ENCODE measurements at regions not wholly inside any gene's neighbourhood (a gene's known extent, or its start where the extent isn't known, plus 50 kb on each side); places are given as distances from the start of the nearest gene placed in this dataset.

GRCh38 chr3:177973241-177973840, 562.9 kb upstream of the KCNMB2 start:
- Mint-ChIP-seq H3K9me3 (no peaks in the 10 kb centered on the region), H3K36me3 (ENCODE audit: low read depth) (no peaks in the 10 kb centered on the region), H3K27ac (no peak overlapping the region), H3K27me3 (no peaks in the 10 kb centered on the region), H3K4me3 (no peak overlapping the region), H3K4me1 (ENCODE audit: low read depth) (no peaks in the 10 kb centered on the region)
- CTCF ChIA-PET, result interaction anchor here (0.9 kb wide), 1 partner anchor 9 kb away, joined by 3 read pairs; no protein-coding TSS in a partner anchor
- POLR2A ChIA-PET, result no interaction called here
- no peak for ATAC-seq (ENCODE audit: poor library complexity)
- no peak for TF ChIP-seq CTCF (IDR thresholded peaks at IDR 0.05)
- Histone ChIP-seq H3K27me3 (ENCODE audit: control insufficient read depth in 1 of 2, insufficient read depth in 2 of 2, low read length in 2 of 2) (no peaks in the 10 kb centered on the region), H3K27ac (ENCODE audit: low read depth in 1 of 2, low read length in 2 of 2) (no peak overlapping the region), H3K36me3 (ENCODE audit: insufficient read depth, low read length) (no peaks in the 10 kb centered on the region), H3K4me1 (ENCODE audit: insufficient read depth, low read length) (no peaks in the 10 kb centered on the region), H3K4me3 (ENCODE audit: low read length) (no peak overlapping the region), H3K9me3 (ENCODE audit: control insufficient read depth in 1 of 2, insufficient read depth in 1 of 2, low read length in 2 of 2) (no peaks in the 10 kb centered on the region)
- intact Hi-C loops (cut with DNase I, micrococcal nuclease), result no loop called here
- DNase-seq, result no peak

GRCh38 chr3:177976241-177976640, 560.0 kb upstream of the KCNMB2 start:
- Histone ChIP-seq H3K27ac (ENCODE audit: low read depth in 1 of 2, low read length in 2 of 2) (no peak overlapping the region), H3K27me3 (ENCODE audit: control insufficient read depth in 1 of 2, insufficient read depth in 2 of 2, low read length in 2 of 2) (no peaks in the 10 kb centered on the region), H3K4me1 (ENCODE audit: insufficient read depth, low read length) (no peaks in the 10 kb centered on the region), H3K4me3 (ENCODE audit: low read length) (no peak overlapping the region), H3K9me3 (ENCODE audit: control insufficient read depth in 1 of 2, insufficient read depth in 1 of 2, low read length in 2 of 2) (no peaks in the 10 kb centered on the region), H3K36me3 (ENCODE audit: insufficient read depth, low read length) (no peaks in the 10 kb centered on the region)
- POLR2A ChIA-PET, result no interaction called here
- Mint-ChIP-seq H3K4me3 (no peak overlapping the region), H3K36me3 (ENCODE audit: low read depth) (no peaks in the 10 kb centered on the region), H3K4me1 (ENCODE audit: low read depth) (no peaks in the 10 kb centered on the region), H3K27me3 (no peaks in the 10 kb centered on the region), H3K27ac (no peak overlapping the region), H3K9me3 (no peaks in the 10 kb centered on the region)
- intact Hi-C loops (cut with DNase I, micrococcal nuclease), result no loop called here
- no peak for TF ChIP-seq CTCF (IDR thresholded peaks at IDR 0.05)
- CTCF ChIA-PET, result no interaction called here
- no peak for ATAC-seq (ENCODE audit: poor library complexity)
- DNase-seq, result no peak

- no peak for ATAC-seq (ENCODE audit: poor library complexity)
- no peak overlapping the region for H3K27ac ChIP-seq (ENCODE audit: low read depth in 1 of 2, low read length in 2 of 2)
- no peaks in the 10 kb centered on the region for H3K4me1 Mint-ChIP-seq (ENCODE audit: low read depth)
- no peak for TF ChIP-seq CTCF (IDR thresholded peaks at IDR 0.05)
- ChIA-PET CTCF (no interaction called here), POLR2A (no interaction called here)
- H3K27me3 ChIP-seq (ENCODE audit: control insufficient read depth in 1 of 2, insufficient read depth in 2 of 2, low read length in 2 of 2), result no peaks in the 10 kb centered on the region
- H3K27ac Mint-ChIP-seq, result no peak overlapping the region
- H3K9me3 Mint-ChIP-seq, result no peaks in the 10 kb centered on the region
- H3K27me3 Mint-ChIP-seq, result no peaks in the 10 kb centered on the region
- intact Hi-C loops (cut with DNase I, micrococcal nuclease), result no loop called here
- no peaks in the 10 kb centered on the region for H3K36me3 Mint-ChIP-seq (ENCODE audit: low read depth)
- H3K4me1 ChIP-seq (ENCODE audit: insufficient read depth, low read length), result no peaks in the 10 kb centered on the region
- no peaks in the 10 kb centered on the region for H3K36me3 ChIP-seq (ENCODE audit: insufficient read depth, low read length)
- DNase-seq, result no peak
- no peak overlapping the region for H3K4me3 ChIP-seq (ENCODE audit: low read length)
- no peaks in the 10 kb centered on the region for H3K9me3 ChIP-seq (ENCODE audit: control insufficient read depth in 1 of 2, insufficient read depth in 1 of 2, low read length in 2 of 2)
- no peak overlapping the region for H3K4me3 Mint-ChIP-seq
These were observed 559.4 kb upstream of the KCNMB2 start for GRCh38 chr3:177976866-177977265.
